OCI-LY3 (cell line): ENCODE measurements at regions not wholly inside any gene's neighbourhood (a gene's known extent, or its start where the extent isn't known, plus 50 kb on each side); places are given as distances from the start of the nearest gene placed in this dataset.

Experiments used
- H2AFZ ChIP-seq: fragments of 200-600, 300-600 bp; shearing (Covaris generic); 2 replicates; pipeline ENCODE4 v1.6.0; 2014; ENCODE audit warnings: antibody characterized with exemption, low read depth, low read length
- H3K27ac ChIP-seq: fragments of 200-600, 300-600 bp; sonication (generic); 2 replicates; pipeline ENCODE4 v1.5.1; 2014; ENCODE audit warnings: mild to moderate bottlenecking, low read length, moderate library complexity, mixed read lengths
- H3K27me3 ChIP-seq: fragments of 200-600, 300-600 bp; sonication (generic); 2 replicates; pipeline ENCODE4 v1.6.1; 2014; ENCODE audit warnings: low read depth, low read length, mixed read lengths
- H3K36me3 ChIP-seq: fragments of 200-600, 300-600 bp; sonication (generic); replicated peaks from 2 replicates; pipeline ENCODE3; 2014; ENCODE audit warnings: low read depth, low read length, mixed read lengths
- H3K4me1 ChIP-seq: fragments of 300-600, 200-600 bp; sonication (generic); 2 replicates; pipeline ENCODE4 v1.6.1; 2014; ENCODE audit warnings: low read length, mixed read lengths
- H3K4me2 ChIP-seq: fragments of 200-600, 300-600 bp; sonication (generic); 2 replicates; pipeline ENCODE4 v1.6.1; 2014; ENCODE audit warnings: low read length, mixed read lengths
- H3K4me3 ChIP-seq: fragments of 300-600, 200-600 bp; sonication (generic); 2 replicates; pipeline ENCODE4 v1.5.1; 2014; ENCODE audit warnings: antibody characterized with exemption, mild to moderate bottlenecking, low read length, moderate library complexity
- H3K79me2 ChIP-seq: fragments of 300-600, 200-600 bp; shearing (Covaris generic); 2 replicates; pipeline ENCODE4 v1.6.1; 2014; ENCODE audit warnings: mild to moderate bottlenecking, low read length, mixed read lengths
- H3K9ac ChIP-seq: fragments of 300-600, 200-600 bp; shearing (Covaris generic); 2 replicates; pipeline ENCODE4 v1.6.0; 2014; ENCODE audit warnings: mild to moderate bottlenecking, low read length, moderate library complexity
- H3K9me3 ChIP-seq: fragments of 200-600, 300-600 bp; shearing (Covaris generic); 2 replicates; pipeline ENCODE4 v1.6.1; 2014; ENCODE audit warnings: low read length, mixed read lengths; ENCODE audit not compliant: insufficient read depth
- H4K20me1 ChIP-seq: fragments of 200-600, 300-600 bp; sonication (generic); 2 replicates; pipeline ENCODE4 v1.6.1; 2016; ENCODE audit warnings: low read length, mixed read lengths; ENCODE audit not compliant: insufficient read depth
- EZH2phosphoT487 ChIP-seq: fragments of 200-600 bp; shearing (Covaris generic); IDR thresholded peaks from 2 replicates; pipeline ENCODE4 v1.6.1; 2018; ENCODE audit warnings: antibody characterized with exemption, mixed run types, low read depth
- TF ChIP-seq, protein P1 (sequence below): fragments of 200-600, 300-600 bp; sonication (generic); IDR thresholded peaks from 2 replicates; pipeline ENCODE4 v1.5.1; 2014; ENCODE audit warnings: antibody characterized with exemption, low read length, low read depth

DNA sequence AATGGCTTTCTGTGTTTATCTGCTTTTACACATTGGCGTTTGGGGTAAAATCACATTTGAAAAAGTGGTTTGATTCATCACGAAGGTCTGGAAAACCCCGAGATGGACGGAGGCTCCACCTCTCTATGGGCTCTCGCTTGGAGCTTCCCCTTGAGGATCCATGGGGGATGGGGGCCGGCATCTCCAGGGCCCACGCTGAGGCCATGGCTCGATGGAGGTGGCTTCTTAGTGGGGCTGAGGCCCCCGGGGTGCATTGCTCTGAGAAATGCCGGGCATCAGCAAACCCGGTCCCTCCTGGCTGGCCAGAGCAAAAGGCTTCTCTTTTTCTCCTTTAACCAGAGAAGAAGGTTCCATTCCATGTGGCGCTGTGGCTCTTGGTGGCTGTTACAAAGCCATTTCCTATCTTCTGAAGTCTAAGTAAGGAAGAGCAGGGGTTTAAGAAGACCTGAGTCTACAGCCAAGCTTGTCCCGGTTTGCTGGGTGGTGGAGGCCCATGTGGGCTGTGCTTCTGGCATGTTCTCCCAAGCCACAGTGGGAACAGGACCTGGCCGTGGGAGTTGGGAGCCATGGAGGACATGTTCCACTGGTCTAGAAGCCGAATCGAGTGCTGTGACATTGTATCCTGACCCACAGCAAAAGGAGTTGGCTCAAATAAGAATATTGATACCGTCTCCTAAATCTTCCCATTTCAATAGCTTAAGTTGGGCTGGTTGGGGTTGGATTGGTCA, 243.5 kb upstream of the PITRM1 start:
- no peak overlapping the region for H3K9ac ChIP-seq
- no peak overlapping the region for H3K4me2 ChIP-seq
- H2AFZ ChIP-seq, result no peak overlapping the region
- H3K27me3 ChIP-seq, result no peaks in the 10 kb centered on the region
- H3K4me1 ChIP-seq, result no peaks in the 10 kb centered on the region
- no peaks in the 10 kb centered on the region for H4K20me1 ChIP-seq
- no peaks in the 10 kb centered on the region for H3K79me2 ChIP-seq
- H3K27ac ChIP-seq, result no peak overlapping the region
- H3K9me3 ChIP-seq, result no peaks in the 10 kb centered on the region
- TF ChIP-seq EZH2phosphoT487, result no peak
- TF ChIP-seq, protein P1, sequence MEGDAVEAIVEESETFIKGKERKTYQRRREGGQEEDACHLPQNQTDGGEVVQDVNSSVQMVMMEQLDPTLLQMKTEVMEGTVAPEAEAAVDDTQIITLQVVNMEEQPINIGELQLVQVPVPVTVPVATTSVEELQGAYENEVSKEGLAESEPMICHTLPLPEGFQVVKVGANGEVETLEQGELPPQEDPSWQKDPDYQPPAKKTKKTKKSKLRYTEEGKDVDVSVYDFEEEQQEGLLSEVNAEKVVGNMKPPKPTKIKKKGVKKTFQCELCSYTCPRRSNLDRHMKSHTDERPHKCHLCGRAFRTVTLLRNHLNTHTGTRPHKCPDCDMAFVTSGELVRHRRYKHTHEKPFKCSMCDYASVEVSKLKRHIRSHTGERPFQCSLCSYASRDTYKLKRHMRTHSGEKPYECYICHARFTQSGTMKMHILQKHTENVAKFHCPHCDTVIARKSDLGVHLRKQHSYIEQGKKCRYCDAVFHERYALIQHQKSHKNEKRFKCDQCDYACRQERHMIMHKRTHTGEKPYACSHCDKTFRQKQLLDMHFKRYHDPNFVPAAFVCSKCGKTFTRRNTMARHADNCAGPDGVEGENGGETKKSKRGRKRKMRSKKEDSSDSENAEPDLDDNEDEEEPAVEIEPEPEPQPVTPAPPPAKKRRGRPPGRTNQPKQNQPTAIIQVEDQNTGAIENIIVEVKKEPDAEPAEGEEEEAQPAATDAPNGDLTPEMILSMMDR, result no peak
- H3K4me3 ChIP-seq, result no peak overlapping the region
- no peaks in the 10 kb centered on the region for H3K36me3 ChIP-seq

DNA sequence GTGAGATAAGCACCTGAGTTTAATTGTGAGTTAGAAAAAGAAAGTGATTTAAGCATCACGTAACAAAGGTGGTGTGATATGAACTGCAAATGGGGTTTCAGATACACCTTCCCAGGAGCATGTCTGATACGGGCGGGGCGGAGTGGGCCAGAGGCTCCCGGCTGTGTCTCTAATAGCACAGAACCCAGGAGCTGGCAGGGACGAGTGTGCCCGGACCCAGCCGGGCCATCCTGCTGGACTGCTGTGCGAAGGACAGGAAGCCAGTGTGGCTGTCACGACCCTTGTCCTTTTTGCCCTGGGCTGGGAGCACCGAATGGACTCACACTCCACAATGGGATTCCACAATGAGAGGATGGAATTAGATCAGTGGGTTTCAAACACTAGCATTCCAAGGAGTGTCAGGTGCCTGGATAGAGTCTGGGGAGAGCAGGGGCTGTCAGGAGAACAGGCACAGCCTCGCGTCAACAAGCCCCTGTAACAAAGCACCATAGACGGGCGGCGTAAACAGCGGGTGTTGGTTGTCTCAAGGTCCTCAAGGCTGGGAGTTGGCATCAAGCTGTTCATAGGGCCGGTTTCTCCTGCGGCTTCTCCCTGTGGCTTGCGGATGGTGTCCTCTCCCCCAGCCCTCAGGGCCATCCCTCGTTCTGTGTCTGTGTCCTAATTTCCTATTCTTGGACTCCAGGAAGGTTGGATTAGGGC, 242.6 kb upstream of the PITRM1 start:
- H3K9me3 ChIP-seq, result no peaks in the 10 kb centered on the region
- no peaks in the 10 kb centered on the region for H3K36me3 ChIP-seq
- H3K4me1 ChIP-seq, result no peaks in the 10 kb centered on the region
- no peaks in the 10 kb centered on the region for H4K20me1 ChIP-seq
- no peak overlapping the region for H3K4me3 ChIP-seq
- no peak overlapping the region for H3K4me2 ChIP-seq
- TF ChIP-seq EZH2phosphoT487, result no peak
- TF ChIP-seq, protein P1, result no peak
- no peaks in the 10 kb centered on the region for H3K79me2 ChIP-seq
- no peaks in the 10 kb centered on the region for H3K27me3 ChIP-seq
- H3K9ac ChIP-seq, result no peak overlapping the region
- H3K27ac ChIP-seq, result no peak overlapping the region
- H2AFZ ChIP-seq, result no peak overlapping the region

DNA sequence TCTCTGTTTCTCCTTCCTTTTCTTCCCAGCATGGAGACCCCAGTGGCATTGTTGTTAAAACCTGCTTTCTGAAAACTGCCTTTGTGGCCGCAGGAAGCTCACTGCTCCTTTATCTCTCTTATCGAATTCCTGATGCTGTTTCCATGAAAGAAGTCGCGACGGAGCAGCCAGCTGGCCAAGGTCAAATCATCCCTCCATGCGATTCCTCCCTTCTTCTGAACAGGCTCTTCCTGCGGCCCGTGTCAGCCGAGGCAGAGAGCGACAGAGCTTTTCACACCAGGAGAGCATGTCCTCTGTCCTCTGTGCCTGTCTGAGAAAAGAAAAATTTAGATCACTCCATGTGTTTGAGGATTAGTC, 242.1 kb upstream of the PITRM1 start:
- Histone ChIP-seq H3K9ac (no peak overlapping the region), H3K27ac (no peak overlapping the region), H2AFZ (no peak overlapping the region), H3K4me1 (no peaks in the 10 kb centered on the region), H3K27me3 (no peaks in the 10 kb centered on the region), H3K4me3 (no peak overlapping the region), H4K20me1 (no peaks in the 10 kb centered on the region), H3K36me3 (no peaks in the 10 kb centered on the region), H3K79me2 (no peaks in the 10 kb centered on the region), H3K4me2 (no peak overlapping the region), H3K9me3 (no peaks in the 10 kb centered on the region)
- TF ChIP-seq, protein P1, result no peak
- TF ChIP-seq EZH2phosphoT487, result no peak

DNA sequence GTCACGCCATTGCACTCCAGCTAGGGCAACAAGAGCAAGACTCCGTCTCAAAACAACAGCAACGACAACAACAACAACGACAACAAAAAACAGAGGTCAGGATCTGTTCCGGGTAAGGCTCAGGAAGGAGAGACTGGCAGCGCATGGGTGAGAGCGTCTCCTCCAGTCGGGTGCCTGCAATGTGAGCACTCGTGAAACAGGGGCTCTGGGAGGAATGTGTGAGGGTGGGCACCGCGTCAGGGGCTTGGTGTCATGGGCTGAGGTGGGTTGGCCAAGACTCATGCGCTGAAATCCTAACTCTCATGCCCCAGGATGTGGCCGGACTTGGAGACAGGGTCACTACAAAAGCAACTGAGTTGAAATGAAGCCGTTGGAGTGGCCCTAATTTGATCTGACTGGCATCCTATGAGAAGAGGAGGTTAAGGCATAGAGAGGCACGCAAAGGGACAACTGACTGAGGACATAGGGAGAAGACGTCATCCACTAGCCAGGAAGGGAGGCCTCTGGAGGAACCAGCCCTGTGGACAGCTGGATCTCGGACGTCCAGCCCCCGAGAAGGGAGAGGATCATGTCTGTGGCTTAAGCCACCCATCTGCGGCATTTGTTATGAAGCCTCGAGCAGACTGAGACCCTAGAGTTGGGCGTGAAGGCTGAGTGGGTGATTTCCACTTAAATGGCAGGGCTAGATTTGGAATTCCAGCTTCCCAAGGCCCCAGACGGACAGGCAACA, 241.5 kb upstream of the PITRM1 start:
- Histone ChIP-seq H2AFZ (no peak overlapping the region), H3K27ac (no peak overlapping the region), H3K4me3 (no peak overlapping the region), H3K4me2 (no peak overlapping the region), H3K4me1 (peaks cover 4% of the 10 kb centered on the region), H4K20me1 (no peaks in the 10 kb centered on the region), H3K79me2 (no peaks in the 10 kb centered on the region), H3K36me3 (no peaks in the 10 kb centered on the region), H3K9me3 (no peaks in the 10 kb centered on the region), H3K9ac (no peak overlapping the region), H3K27me3 (no peaks in the 10 kb centered on the region)
- TF ChIP-seq EZH2phosphoT487, result no peak
- TF ChIP-seq, protein P1, result no peak
